Kasumi-1 (cell line): ENCODE measurements at regions not wholly inside any gene's neighbourhood (a gene's known extent, or its start where the extent isn't known, plus 50 kb on each side); places are given as distances from the start of the nearest gene placed in this dataset.

ENCODE experiments used
- DNase-seq, 2 experiments: peaks; one replicate each; lab custom pipeline; 2025; lab: John Stamatoyannopoulos, UW

DNA sequence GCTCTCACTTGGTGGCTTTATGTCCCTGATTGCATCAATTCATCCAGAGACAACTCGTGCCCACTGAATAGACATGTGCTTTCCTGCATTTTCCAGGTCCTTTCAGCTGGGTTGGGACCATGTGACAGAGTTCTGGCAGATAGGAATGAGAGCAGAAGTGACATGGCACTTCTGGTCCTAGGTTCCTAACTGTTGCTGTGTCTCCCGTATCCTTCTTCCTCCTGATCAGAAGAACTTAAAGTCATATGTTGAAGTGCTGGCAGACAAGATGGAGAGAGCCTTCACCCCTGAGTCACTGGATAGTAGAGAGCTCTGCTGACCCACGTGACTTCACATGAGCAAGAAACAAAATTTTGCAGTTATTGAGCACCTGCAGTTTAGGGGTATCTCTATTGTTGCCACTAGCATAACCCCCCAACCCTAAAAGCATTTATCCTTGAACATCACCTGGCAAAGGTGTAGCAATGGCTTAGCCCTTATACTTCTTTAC, 80.0 kb downstream of the NREP start:
- no peak for DNase-seq

GRCh38 chr5:111676466-111676865, 80.5 kb downstream of the NREP start:
- DNase-seq: no peak

GRCh38 chr5:111675201-111675934, 81.6 kb downstream of the NREP start:
- no peak for DNase-seq

DNA sequence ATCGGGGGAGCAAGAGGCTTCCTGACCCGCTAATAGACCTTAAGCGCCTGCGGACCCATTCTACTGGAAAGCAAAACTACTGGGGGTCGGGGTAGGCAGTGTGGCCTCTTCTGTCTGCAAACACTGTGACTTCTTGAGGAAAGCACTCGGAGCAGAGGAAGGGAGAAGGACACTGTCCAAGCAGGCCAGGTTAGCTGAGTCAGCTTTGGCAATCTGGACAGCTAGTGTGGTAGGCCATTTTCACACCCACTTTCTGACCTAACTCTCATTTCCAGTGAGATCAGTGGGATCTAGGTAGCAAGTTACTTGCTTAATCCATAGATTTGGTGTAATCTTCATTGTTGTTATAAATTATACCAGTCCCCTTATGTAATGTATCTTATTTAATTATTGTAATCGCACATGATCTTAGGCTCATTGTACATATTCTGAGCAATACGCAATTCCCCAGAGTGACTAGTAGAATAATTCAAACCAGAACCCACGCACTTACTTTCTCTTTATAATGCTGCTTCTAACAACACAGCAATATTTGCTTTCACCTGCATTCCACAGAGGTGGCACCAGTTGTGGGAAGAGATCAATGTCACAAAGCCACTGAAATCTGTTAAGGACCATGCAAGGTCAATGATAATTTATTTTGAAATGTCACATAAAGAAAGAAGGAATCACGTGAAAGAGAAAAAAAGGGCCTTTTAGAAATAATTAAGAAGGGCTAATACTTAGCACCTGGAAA, 82.9 kb downstream of the NREP start:
- no peak for DNase-seq

DNA sequence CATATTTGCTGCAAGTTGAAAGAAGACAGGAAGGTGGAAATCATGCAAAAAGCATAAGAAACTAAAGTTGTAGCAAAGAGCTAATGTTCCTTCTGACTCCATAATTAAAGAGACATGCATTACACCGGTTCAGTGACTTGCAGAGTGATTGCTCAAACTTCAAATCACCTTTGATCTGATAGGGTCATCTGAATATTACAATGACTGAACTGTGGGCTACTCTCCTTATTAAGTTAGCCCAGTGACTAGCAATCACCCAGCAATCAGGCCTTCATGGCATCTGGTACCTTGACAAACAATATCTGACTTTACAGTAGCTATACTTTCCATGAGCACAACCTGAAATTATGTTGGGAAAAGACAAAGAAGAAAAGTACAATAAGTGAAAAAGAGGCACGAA, 84.9 kb downstream of the NREP start:
- no peak for DNase-seq

DNA sequence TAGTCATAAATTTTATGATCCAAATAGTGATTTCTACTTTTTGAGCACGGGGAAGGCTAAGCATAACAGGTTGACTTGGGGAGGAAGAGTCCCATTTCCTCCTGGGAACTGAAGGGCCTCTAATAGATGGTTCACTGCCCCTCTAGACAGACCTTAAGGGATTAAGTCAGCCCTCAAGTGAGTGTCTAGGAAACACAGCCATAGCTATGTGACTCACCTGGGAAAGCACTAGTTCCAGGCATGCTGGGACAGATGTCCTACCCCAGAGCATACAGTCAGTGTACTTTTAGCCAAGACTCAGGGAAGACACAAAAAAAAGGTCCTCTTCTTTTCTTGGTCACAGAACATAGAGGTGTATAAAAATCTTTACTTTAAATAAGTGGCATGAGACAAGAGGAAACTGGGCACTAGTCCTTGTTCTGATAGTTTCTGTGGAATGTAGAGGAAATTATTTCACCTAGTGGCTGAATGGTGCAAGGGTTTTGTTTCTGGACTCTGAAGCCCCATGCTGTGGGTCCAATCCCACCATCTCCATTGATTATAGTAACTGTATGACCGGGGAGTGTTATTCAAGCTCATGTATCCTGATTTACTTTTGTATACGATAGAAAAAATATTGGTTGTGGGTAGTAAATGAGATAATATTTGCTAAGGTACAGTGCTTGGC, 86.0 kb downstream of the NREP start:
- DNase-seq: peak in 1 of 2 experiments; percentile 6

DNA sequence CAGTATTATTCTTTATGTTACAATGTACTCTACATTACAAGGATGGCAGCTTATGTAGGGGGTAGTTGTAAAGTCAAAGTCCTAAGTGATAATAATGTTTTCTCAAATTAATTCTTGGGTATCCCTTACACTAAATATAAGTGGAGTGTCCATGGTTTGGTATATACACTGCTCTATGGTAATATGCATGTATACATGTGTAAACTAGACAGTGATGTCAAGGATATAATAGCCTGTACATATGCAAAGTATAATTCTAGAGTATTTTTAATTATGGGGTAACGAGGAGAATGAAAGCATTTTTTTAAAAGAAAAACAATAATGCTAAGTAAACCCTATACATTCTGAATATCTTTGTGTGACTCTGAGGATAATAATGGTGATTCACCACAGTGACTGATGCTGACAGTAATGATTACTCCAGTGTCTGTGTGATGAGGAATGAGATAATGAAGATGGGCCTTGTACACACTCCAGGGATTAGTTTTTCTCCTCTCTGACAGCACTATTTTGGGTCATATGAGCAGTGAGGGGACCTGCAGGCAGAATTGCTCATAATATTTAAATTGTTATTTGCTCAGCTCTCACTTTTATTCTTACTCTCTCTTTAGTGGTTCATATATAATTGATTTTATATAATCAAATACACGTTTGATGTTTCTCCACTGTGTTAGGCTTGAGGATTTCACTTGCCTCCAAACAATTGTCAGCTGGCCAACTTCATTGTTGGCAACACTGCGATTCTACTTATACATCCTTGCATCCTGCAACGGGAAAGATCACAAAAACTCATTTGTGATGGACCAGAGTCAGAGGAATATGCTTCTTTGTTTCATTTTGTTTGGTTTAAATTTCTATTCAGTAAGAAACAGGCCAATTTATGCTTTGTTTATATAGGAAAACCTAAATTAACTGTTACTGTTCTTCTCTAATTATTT, 88.2 kb downstream of the NREP start:
- no peak for DNase-seq

DNA sequence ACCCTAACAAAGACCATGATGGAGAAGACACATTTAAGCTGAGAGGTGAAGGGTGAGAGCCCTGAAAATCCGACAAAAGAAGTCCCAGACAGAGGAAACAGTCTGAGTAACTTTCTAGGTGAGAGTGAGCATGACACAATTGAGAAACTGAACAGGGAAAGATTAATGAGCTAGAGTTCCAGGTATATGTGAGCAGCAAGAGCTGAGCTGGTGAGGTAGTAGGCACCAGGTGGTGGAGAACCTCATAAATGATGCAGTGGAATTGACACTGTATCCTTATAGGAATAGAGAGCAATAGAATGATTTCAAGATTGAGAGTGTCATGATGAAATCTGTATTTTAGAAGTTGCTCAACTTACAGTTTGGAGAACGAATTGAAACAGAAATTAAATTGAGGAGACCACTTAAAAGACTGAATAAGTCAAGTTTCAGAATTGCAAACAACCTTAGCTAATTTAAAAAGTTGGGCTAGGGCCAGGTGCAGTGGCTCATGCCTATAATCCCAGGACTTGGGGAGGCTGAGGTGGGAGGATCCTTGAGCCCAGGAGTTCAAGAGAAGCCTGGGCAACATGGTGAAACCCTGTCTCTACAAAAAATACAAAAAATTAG, 89.8 kb downstream of the NREP start:
- DNase-seq: no peak

DNA sequence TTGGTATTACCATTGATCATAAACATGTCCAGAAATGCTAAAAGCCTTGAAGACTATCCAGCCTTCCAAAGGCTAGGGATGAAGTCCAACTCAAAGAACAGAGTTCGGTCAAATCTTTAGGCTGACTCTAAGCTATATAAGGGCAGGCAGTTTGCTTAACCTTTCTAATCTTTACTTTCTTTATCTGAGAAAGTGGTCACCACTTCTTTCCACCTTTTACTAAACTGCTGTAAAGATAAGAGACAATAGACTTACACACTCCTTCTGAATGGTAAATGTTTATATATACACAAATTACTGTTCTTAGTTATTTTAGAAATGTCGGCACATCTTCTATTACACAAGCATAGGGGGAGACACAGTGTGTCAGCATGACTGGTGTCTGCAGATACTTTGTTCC, 100.4 kb downstream of the NREP start:
- no peak for DNase-seq

- no peak for DNase-seq
Observed at GRCh38 chr5:111655169-111655924, 101.6 kb downstream of the NREP start.

DNA sequence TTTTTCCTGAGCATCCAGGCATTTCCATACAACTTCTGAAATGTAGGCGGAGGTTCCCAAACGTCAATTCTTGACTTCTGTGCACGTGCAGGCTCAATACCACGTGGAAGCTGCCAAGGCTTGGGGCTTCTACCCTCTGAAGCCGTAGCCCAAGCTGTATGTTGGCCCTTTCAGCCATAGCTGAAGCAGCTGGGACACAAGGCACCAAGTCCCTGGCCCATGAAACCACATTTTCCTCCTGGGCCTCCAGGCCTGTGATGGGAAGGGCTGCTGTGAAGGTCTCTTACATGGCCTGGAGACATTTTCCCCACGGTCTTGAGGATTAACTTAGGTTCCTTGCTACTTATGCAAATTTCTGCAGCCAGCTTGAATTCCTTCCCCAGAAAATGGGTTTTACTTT, 103.6 kb downstream of the NREP start:
- DNase-seq: no peak

DNA sequence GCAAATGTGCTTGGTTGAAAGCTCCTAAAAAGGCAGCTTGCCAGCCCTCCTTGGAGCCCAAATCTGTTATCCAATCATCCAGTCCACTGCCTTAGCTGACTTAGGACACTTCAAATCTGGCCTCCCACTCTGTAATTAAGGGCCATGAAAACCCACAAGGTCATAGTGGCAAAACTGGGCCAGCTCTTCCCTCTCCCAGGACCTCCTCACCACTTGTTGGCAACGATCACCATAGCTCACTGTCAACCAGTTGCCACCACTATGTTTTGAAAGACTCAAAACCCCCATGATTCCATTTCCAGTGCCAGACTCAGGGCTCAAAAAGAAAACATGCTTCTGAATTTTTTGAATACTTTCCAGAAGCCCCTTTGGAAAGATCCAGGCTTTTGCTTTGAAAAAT, 107.5 kb downstream of the NREP start:
- DNase-seq: no peak

DNA sequence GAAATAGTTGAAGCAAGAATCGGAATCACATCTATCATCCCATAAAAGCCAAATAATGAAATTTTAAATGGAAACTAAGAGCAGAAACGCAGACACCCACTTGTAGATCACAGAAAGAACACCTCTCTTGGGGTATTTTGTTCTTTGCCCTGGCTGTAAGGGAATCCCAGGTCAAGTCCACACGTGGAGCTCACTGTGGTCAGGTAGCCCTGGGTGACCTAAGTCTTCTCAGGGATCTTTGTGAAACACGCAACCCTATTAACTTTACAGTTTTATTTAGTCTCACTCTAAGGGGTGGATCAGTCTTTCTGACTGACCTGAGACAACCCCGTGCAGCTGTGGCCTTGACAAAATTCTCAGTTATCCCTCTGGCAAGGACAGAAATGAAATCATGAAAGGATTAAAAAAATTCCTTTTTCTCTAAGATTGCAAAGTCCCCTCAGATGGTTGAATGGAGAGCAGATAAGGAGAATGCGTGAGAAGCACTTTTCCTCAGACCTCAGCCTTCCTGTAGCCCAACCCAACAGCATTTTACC, 111.6 kb downstream of the NREP start:
- no peak for DNase-seq

DNA sequence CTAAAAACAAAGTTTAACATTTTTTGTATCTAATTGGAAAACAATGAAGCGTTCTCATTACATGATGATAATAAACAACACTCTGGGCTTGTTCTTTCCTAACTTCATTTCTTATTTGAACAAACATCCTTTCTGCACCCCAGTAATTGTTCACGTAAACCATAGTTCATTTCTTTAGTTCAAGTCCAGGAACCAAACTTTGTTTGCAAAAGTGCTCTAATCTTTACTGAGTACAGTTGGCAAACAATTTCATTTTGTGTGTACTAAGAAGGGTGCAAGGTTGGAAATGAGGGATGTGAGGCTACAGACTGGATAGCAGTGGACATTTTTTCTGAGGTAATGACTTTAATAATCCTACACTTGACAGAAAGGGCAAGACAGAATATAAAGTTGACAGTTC, 113.5 kb downstream of the NREP start:
- no peak for DNase-seq

DNA sequence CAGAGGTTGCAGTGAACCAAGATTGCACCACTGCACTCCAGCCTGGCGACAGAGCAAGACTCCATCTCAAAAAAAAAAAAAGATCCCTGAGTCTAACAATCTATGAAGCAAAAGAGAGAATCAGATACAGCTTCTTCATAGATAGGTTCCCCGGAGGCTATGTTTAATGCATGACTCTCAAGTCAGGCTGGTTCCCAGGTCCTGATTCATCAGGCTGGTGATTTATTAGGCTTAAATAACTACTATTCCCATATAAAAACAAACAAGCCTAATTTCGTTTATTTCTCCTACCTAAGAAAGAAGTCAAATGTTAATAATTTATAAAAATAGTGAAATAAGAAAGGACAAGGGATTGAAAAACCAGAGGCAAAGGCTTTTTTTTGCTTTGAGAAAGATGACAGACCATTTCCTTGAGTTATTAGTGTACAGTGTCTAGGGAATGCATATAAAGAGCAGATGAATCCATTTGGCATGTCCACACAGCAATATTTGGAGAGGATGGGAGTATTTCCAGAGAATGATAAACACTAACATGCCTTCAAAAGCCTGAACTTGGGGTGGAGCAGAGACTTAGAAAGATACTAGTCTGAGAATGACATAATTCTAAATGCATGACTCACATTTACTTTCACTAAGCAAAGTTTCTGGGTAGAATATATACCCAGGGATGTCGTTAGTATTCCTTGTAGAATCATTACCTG, 115.3 kb downstream of the NREP start:
- DNase-seq: no peak

GRCh38 chr5:111639912-111640311, 117.1 kb downstream of the NREP start:
- DNase-seq: no peak

GRCh38 chr5:111636736-111637135, 120.3 kb downstream of the NREP start:
- no peak for DNase-seq

- no peak for DNase-seq
Observed at GRCh38 chr5:111635916-111636570, 121.0 kb downstream of the NREP start.
